Adrenal gland (tissue), 9 donors: ENCODE measurements at regions not wholly inside any gene's neighbourhood (a gene's known extent, or its start where the extent isn't known, plus 50 kb on each side); places are given as distances from the start of the nearest gene placed in this dataset.

ENCODE experiments used
- DNase-seq, 7 donors: peaks; one replicate each; pipeline ENCODE4 v3.0.0-alpha.2; 2019 to 2020
- H3K27ac ChIP-seq, 5 donors: fragments of 200-600 bp; sonication (generic) in 4 of 5; 1 replicate in 3 of 5; 2 replicates in 2 of 5; pipeline versions ENCODE4 v1.5.1 to v1.8.0; 2016 to 2020; ENCODE audit warnings: mild to moderate bottlenecking in 1 of 5
- H3K27me3 ChIP-seq: fragments of 200-600 bp; 2 replicates; pipeline ENCODE4 v1.8.0; 2021
- H3K36me3 ChIP-seq, 2 donors: fragments of 200-600 bp; replicated peaks in 1 of 2; 1 replicate in 1 of 2; 2 replicates in 1 of 2; pipeline versions ENCODE4 v1.5.1 to v1.8.0; 2018 to 2022
- H3K4me1 ChIP-seq, 2 donors: fragments of 200-600 bp; replicated peaks in 1 of 2; 1 replicate in 1 of 2; 2 replicates in 1 of 2; pipeline versions ENCODE4 v1.5.1 to v1.8.0; 2018 to 2021
- H3K4me3 ChIP-seq, 4 donors: fragments of 200-600 bp; sonication (generic) in 3 of 4; one replicate each; pipeline ENCODE4 v1.5.1; 2016 to 2018
- H3K9me3 ChIP-seq, 3 donors: fragments of 200-600 bp; sonication (generic) in 1 of 3; replicated peaks in 1 of 3; 1 replicate in 2 of 3; 2 replicates in 1 of 3; pipeline versions ENCODE4 v1.5.1 to v1.8.0; 2016 to 2021
- CTCF ChIP-seq, 6 experiments: fragments of 450-650 bp in 4 of 6; fragments of 200-600 bp in 2 of 6; sonication (generic) in 1 of 6; IDR thresholded peaks; 1 replicate in 5 of 6; 2 replicates in 1 of 6; pipeline versions ENCODE4 v1.5.1 to v1.8.0; 2016 to 2021; ENCODE audit warnings: antibody characterized with exemption in 6 of 6, mild to moderate bottlenecking in 2 of 6, moderate library complexity in 1 of 6
- POLR2A ChIP-seq, 2 donors: fragments of 450-650 bp; IDR thresholded peaks; one replicate each; pipeline ENCODE4 v1.6.1; 2017; ENCODE audit warnings: antibody characterized with exemption in 2 of 2, mild to moderate bottlenecking in 2 of 2, moderate library complexity in 1 of 2
- WGBS, 4 donors: extraction: QIAGEN DNeasy Blood & Tissue Kit in 2 of 4; methylation state at CpG; one replicate each; pipeline versions ENCODE4 v1.1.5 to v1.1.7; 2013 to 2017; 5-methylcytosine and 5-hydroxymethylcytosine counted together
- intact Hi-C, 2 donors: fragments of 100-400 bp; cut with DNase I; formaldehyde crosslinking; loops; one replicate each; pipeline versions ENCODE4 v1.14.1 to v1.15.0; 2022 to 2023
- donor health status: healthy with polysubstance abuse.
- donor health status: Bipolar disorder and iron deficiency.
- donor health status: DM: yes; HTN: yes; CAD: no.
- donor health status: DM: no; HTN: no; CAD: no.
- donor health status: DM: no; HTN: no; CAD: no.

GRCh38 chr12:115382681-115383080, 698.7 kb upstream of the TBX3 start:
- Histone ChIP-seq H3K27me3 (no peaks in the 10 kb centered on the region), H3K4me3 (no peak overlapping the region), H3K27ac (no peak overlapping the region), H3K36me3 (no peaks in the 10 kb centered on the region), H3K4me1 (peaks cover 0 to 4% of the 10 kb centered on the region in 2 donors), H3K9me3 (no peaks in the 10 kb centered on the region)
- no peak for DNase-seq
- intact Hi-C loops = no loop called here
- 73 to 82% (median 80%) methylated on average over 5 of the region's 5 CpGs for WGBS, 4 donors
- no peak for TF ChIP-seq POLR2A (IDR thresholded peaks at IDR 0.05)
- TF ChIP-seq CTCF (IDR thresholded peaks at IDR 0.05) = no peak

DNA sequence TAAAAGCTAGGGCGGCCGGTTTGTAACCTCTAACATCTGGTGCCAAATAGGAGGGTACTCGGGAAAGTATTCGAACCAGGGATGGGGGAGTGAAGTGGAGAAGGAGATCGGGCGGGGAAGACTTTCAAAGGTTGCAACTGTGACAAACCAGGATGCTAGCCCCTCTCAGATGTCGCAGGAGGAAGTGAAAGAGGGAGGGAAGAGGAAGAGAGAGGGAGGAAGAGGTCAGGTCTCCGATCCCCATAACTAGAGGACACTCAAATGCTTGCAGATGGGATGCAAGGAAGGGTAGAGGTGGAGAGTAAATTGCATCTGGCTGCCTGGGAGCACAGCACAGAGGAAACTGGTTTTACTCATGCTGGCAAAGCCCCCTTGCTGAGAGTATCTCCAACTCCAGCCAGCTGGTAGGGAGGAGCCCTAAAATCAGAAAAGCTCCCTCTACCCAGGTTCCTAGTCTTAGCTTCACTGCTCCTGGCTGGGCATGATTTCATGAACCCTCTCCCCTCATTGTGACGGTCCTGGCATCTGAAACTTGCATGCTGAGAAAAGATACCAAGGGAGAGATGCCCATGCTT, 696.7 kb upstream of the TBX3 start:
- TF ChIP-seq CTCF (IDR thresholded peaks at IDR 0.05) (no peak), POLR2A (IDR thresholded peaks at IDR 0.05) (no peak)
- Histone ChIP-seq H3K27me3 (no peaks in the 10 kb centered on the region), H3K4me1 (peaks cover 0 to 8% of the 10 kb centered on the region in 2 donors), H3K4me3 (no peak overlapping the region), H3K36me3 (no peaks in the 10 kb centered on the region), H3K9me3 (no peaks in the 10 kb centered on the region), H3K27ac (no peak overlapping the region)
- 75 to 81% (median 77%) methylated on average over 9 of the region's 9 CpGs for WGBS, 4 donors
- intact Hi-C loops = no loop called here
- DNase-seq = no peak

DNA sequence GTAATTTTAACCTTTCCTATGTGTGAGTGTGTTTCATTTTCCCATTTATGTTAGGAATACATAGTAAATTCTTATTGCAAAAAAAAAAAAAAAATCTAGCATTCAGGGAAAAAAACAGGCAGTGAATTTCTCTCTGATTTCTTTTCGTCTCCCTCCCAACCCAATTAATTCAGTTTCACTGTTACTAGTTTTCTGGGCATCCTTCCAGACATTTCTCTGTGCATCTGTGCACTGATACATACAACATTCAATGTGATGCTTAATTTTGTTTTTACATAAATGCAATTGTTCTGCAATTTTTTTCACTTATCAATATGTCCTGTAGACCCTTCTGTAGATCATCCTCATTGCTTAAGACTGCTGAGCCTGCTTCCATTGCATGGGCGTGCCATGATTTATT, 694.3 kb upstream of the TBX3 start:
- WGBS, 4 donors = 68 to 78% (median 70%) methylated on average over 2 of the region's 2 CpGs
- no peaks in the 10 kb centered on the region for H3K27me3 ChIP-seq
- H3K36me3 ChIP-seq = no peaks in the 10 kb centered on the region
- no peaks in the 10 kb centered on the region for H3K9me3 ChIP-seq
- no peak for DNase-seq
- TF ChIP-seq CTCF (IDR thresholded peaks at IDR 0.05) (no peak), POLR2A (IDR thresholded peaks at IDR 0.05) (no peak)
- no peak overlapping the region for H3K27ac ChIP-seq
- intact Hi-C loops = no loop called here
- no peak overlapping the region for H3K4me3 ChIP-seq
- H3K4me1 ChIP-seq = peaks cover 0 to 7% of the 10 kb centered on the region in 2 donors

- Histone ChIP-seq H3K4me1 (peaks cover 0 to 7% of the 10 kb centered on the region in 2 donors), H3K27me3 (no peaks in the 10 kb centered on the region), H3K36me3 (no peaks in the 10 kb centered on the region), H3K9me3 (no peaks in the 10 kb centered on the region), H3K4me3 (no peak overlapping the region), H3K27ac (no peak overlapping the region)
- intact Hi-C loops = no loop called here
- TF ChIP-seq CTCF (IDR thresholded peaks at IDR 0.05) = no peak
- TF ChIP-seq POLR2A (IDR thresholded peaks at IDR 0.05) = no peak
- no peak for DNase-seq
- WGBS, 4 donors = 85 to 87% (median 86%) methylated on average over 7 of the region's 7 CpGs
These were observed 693.8 kb upstream of the TBX3 start for GRCh38 chr12:115377779-115378178.
